Activated CD4-positive, alpha-beta memory T cell treated with anti-CD3 and anti-CD28 coated beads for 36 hours (primary cell): ENCODE measurements at regions not wholly inside any gene's neighbourhood (a gene's known extent, or its start where the extent isn't known, plus 50 kb on each side); places are given as distances from the start of the nearest gene placed in this dataset.

Source experiments
- CTCF ChIA-PET: fragments of 350-600 bp; sonication (Branson Sonifier 250); formaldehyde crosslinking; loops from one replicate; lab custom pipeline; 2021; ENCODE audit warnings: antibody characterized with exemption, inconsistent platforms; lab: Charles Lee
- POLR2A ChIA-PET: fragments of 350-600 bp; sonication (Branson Sonifier 250); formaldehyde crosslinking; loops from one replicate; lab custom pipeline; 2021; ENCODE audit warnings: antibody characterized with exemption; lab: Charles Lee
- DNase-seq: peaks from one replicate; pipeline ENCODE4 v3.0.0-alpha.2; 2020
- H3K27ac Mint-ChIP-seq: one replicate; pipeline ENCODE4 v1.8.0; 2021; ENCODE audit warnings: mixed read lengths
- H3K27me3 Mint-ChIP-seq: one replicate; pipeline ENCODE4 v1.8.0; 2021; ENCODE audit warnings: mixed read lengths
- H3K36me3 Mint-ChIP-seq: one replicate; pipeline ENCODE4 v1.8.0; 2021; ENCODE audit warnings: mixed read lengths
- H3K4me1 Mint-ChIP-seq: one replicate; pipeline ENCODE4 v1.8.0; 2021; ENCODE audit warnings: low read depth, mixed read lengths
- H3K4me3 Mint-ChIP-seq: one replicate; pipeline ENCODE4 v1.8.0; 2021; ENCODE audit warnings: mild to moderate bottlenecking, mixed read lengths
- H3K9me3 Mint-ChIP-seq: one replicate; pipeline ENCODE4 v1.8.0; 2021; ENCODE audit warnings: mixed read lengths
- intact Hi-C: fragments of 100-400 bp; cut with micrococcal nuclease; formaldehyde crosslinking; loops from one replicate; pipeline ENCODE4 v1.15.1; 2023

DNA sequence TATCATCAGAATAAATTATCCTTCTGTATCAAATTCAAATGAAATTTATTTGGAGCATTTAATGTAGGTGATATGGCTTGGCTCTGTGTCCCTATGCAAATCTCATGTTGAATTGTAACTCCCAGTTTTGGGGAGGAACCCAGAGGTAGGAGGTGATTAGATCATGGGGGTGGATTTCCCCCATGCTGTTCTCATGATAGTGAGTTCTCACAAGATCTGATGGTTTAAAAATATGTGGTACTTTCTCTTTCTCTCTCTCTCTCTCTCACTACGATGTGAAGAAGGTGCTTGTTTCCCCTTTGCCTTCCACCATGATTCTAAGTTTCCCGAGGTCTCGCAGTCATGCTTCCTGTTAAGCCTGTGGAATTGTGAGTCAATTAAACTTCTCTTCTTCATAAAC, 678.4 kb upstream of the RGMB start:
- intact Hi-C loops = no loop called here
- Mint-ChIP-seq H3K27ac (no peak overlapping the region), H3K4me1 (peaks cover 2% of the 10 kb centered on the region), H3K36me3 (no peaks in the 10 kb centered on the region), H3K4me3 (no peak overlapping the region), H3K27me3 (no peaks in the 10 kb centered on the region), H3K9me3 (peaks cover 2% of the 10 kb centered on the region)
- DNase-seq = no peak
- ChIA-PET POLR2A (no interaction called here), CTCF (no interaction called here)

DNA sequence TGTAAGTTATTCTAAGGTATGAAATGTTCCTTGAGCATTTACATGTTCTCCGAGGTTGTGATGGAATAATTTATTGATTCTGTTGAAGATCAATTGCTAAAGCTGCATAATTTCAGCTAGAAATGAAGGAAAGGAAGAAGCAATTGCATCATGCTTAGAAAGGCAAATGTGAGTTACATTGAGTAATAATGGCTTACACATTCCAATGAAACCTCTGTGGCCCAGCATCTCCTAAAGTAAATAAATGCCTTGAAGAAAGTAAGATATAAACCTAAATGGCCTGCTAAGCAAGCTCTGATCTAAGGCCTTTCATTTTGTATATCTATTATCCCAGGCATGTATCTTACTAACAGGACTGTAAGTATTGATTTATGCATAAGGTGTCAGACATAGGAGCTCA, 677.3 kb upstream of the RGMB start:
- Mint-ChIP-seq H3K4me3 (no peak overlapping the region), H3K36me3 (no peaks in the 10 kb centered on the region), H3K27me3 (no peaks in the 10 kb centered on the region), H3K9me3 (peaks cover 2% of the 10 kb centered on the region), H3K27ac (no peak overlapping the region), H3K4me1 (peaks cover 2% of the 10 kb centered on the region)
- DNase-seq = no peak
- CTCF ChIA-PET = no interaction called here
- intact Hi-C loops = no loop called here
- POLR2A ChIA-PET = no interaction called here

- no peak overlapping the region for H3K27ac Mint-ChIP-seq
- H3K36me3 Mint-ChIP-seq = no peaks in the 10 kb centered on the region
- no peaks in the 10 kb centered on the region for H3K27me3 Mint-ChIP-seq
- ChIA-PET CTCF (no interaction called here), POLR2A (no interaction called here)
- peaks cover 2% of the 10 kb centered on the region for H3K9me3 Mint-ChIP-seq
- no peak overlapping the region for H3K4me3 Mint-ChIP-seq
- intact Hi-C loops = no loop called here
- peaks cover 2% of the 10 kb centered on the region for H3K4me1 Mint-ChIP-seq
- no peak for DNase-seq
Measured at GRCh38 chr5:98099448-98100105, 673.9 kb upstream of the RGMB start.

DNA sequence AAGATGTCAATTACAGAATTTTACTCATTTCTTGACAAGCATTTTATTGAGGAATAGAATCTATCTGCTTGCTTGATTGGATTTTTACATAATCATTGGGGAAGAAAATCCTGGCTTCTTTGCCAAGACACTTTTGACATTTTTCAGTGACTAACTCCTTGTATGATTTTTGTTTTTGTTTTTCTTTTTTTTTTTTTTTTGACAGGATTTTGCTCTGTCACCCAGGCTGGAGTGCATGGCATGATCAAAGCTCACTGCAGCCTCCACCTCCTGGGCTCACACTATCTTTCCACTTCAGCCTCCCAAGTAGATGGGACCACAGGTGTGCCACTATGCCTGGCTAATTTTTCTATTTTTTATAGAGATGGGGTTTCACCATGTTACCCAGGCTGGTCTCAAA, 672.3 kb upstream of the RGMB start:
- intact Hi-C loops = no loop called here
- peaks cover 2% of the 10 kb centered on the region for H3K27me3 Mint-ChIP-seq
- H3K36me3 Mint-ChIP-seq = no peaks in the 10 kb centered on the region
- H3K4me1 Mint-ChIP-seq = no peaks in the 10 kb centered on the region
- POLR2A ChIA-PET = no interaction called here
- no peak overlapping the region for H3K27ac Mint-ChIP-seq
- DNase-seq = no peak
- H3K4me3 Mint-ChIP-seq = no peak overlapping the region
- CTCF ChIA-PET = no interaction called here
- H3K9me3 Mint-ChIP-seq = no peaks in the 10 kb centered on the region

GRCh38 chr5:98102936-98103335, 670.5 kb upstream of the RGMB start:
- no peak for DNase-seq
- peaks cover 2% of the 10 kb centered on the region for H3K27me3 Mint-ChIP-seq
- no peaks in the 10 kb centered on the region for H3K4me1 Mint-ChIP-seq
- H3K9me3 Mint-ChIP-seq = no peaks in the 10 kb centered on the region
- intact Hi-C loops = no loop called here
- POLR2A ChIA-PET = no interaction called here
- no peak overlapping the region for H3K27ac Mint-ChIP-seq
- H3K4me3 Mint-ChIP-seq = no peak overlapping the region
- CTCF ChIA-PET = no interaction called here
- H3K36me3 Mint-ChIP-seq = no peaks in the 10 kb centered on the region

- DNase-seq = no peak
- Mint-ChIP-seq H3K9me3 (no peaks in the 10 kb centered on the region), H3K27me3 (peaks cover 2% of the 10 kb centered on the region), H3K27ac (no peak overlapping the region), H3K4me1 (no peaks in the 10 kb centered on the region), H3K4me3 (no peak overlapping the region), H3K36me3 (no peaks in the 10 kb centered on the region)
- ChIA-PET POLR2A (no interaction called here), CTCF (no interaction called here)
- intact Hi-C loops = no loop called here
Measured at GRCh38 chr5:98103807-98104206, 669.7 kb upstream of the RGMB start.

- Mint-ChIP-seq H3K4me3 (no peak overlapping the region), H3K9me3 (no peaks in the 10 kb centered on the region), H3K36me3 (no peaks in the 10 kb centered on the region), H3K27me3 (peaks cover 2% of the 10 kb centered on the region), H3K4me1 (no peaks in the 10 kb centered on the region), H3K27ac (no peak overlapping the region)
- POLR2A ChIA-PET = no interaction called here
- intact Hi-C loops = no loop called here
- CTCF ChIA-PET = no interaction called here
- DNase-seq = no peak
Measured at GRCh38 chr5:98104454-98105188, 668.8 kb upstream of the RGMB start.

DNA sequence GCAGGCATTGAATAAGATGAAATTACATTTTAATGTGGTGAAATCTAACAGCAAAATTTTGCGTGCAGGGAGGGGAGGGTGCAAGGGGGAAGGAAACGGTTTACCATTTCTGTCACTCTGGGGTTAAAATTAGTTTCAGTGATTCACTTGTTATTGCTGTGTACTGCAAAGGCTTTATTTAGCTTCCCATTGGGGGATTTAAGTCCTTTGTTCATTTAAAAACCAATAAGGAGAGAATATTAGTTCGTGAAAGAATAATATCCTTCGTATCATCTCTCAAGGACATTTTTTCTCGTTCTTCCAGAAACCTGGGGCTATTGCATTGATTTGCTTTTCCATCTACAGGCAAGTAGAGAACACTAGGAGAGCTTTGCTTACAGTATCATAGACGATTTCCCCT, 667.8 kb upstream of the RGMB start:
- CTCF ChIA-PET = no interaction called here
- no peak for DNase-seq
- Mint-ChIP-seq H3K36me3 (no peaks in the 10 kb centered on the region), H3K4me1 (no peaks in the 10 kb centered on the region), H3K27ac (no peak overlapping the region), H3K9me3 (no peaks in the 10 kb centered on the region), H3K27me3 (peaks cover 2% of the 10 kb centered on the region), H3K4me3 (no peak overlapping the region)
- POLR2A ChIA-PET = no interaction called here
- intact Hi-C loops = no loop called here

- no peaks in the 10 kb centered on the region for H3K4me1 Mint-ChIP-seq
- intact Hi-C loops = no loop called here
- H3K27ac Mint-ChIP-seq = no peak overlapping the region
- ChIA-PET CTCF (no interaction called here), POLR2A (no interaction called here)
- H3K36me3 Mint-ChIP-seq = no peaks in the 10 kb centered on the region
- peaks cover 2% of the 10 kb centered on the region for H3K27me3 Mint-ChIP-seq
- no peak for DNase-seq
- no peak overlapping the region for H3K4me3 Mint-ChIP-seq
- H3K9me3 Mint-ChIP-seq = no peaks in the 10 kb centered on the region
Measured at GRCh38 chr5:98106116-98107031, 667.1 kb upstream of the RGMB start.

GRCh38 chr5:98108497-98108896, 665.0 kb upstream of the RGMB start:
- CTCF ChIA-PET = no interaction called here
- intact Hi-C loops = no loop called here
- Mint-ChIP-seq H3K27me3 (peaks cover 2% of the 10 kb centered on the region), H3K4me1 (no peaks in the 10 kb centered on the region), H3K36me3 (no peaks in the 10 kb centered on the region), H3K4me3 (no peak overlapping the region), H3K27ac (no peak overlapping the region), H3K9me3 (no peaks in the 10 kb centered on the region)
- POLR2A ChIA-PET = no interaction called here
- no peak for DNase-seq

GRCh38 chr5:98109561-98110006, 663.9 kb upstream of the RGMB start:
- H3K27ac Mint-ChIP-seq = no peak overlapping the region
- DNase-seq = no peak
- H3K9me3 Mint-ChIP-seq = no peaks in the 10 kb centered on the region
- H3K4me3 Mint-ChIP-seq = no peak overlapping the region
- CTCF ChIA-PET = no interaction called here
- no peaks in the 10 kb centered on the region for H3K36me3 Mint-ChIP-seq
- POLR2A ChIA-PET = no interaction called here
- H3K27me3 Mint-ChIP-seq = peaks cover 2% of the 10 kb centered on the region
- H3K4me1 Mint-ChIP-seq = no peaks in the 10 kb centered on the region
- intact Hi-C loops = no loop called here

GRCh38 chr5:98110282-98110691, 663.2 kb upstream of the RGMB start:
- no peak for DNase-seq
- H3K27ac Mint-ChIP-seq = no peak overlapping the region
- ChIA-PET POLR2A (no interaction called here), CTCF (no interaction called here)
- no peaks in the 10 kb centered on the region for H3K36me3 Mint-ChIP-seq
- no peaks in the 10 kb centered on the region for H3K9me3 Mint-ChIP-seq
- intact Hi-C loops = no loop called here
- no peak overlapping the region for H3K4me3 Mint-ChIP-seq
- no peaks in the 10 kb centered on the region for H3K4me1 Mint-ChIP-seq
- H3K27me3 Mint-ChIP-seq = peaks cover 2% of the 10 kb centered on the region
